H1 (cell line): ENCODE measurements at regions not wholly inside any gene's neighbourhood (a gene's known extent, or its start where the extent isn't known, plus 50 kb on each side); places are given as distances from the start of the nearest gene placed in this dataset.

Experiments
- BCL11A ChIP-seq, 2 experiments: IDR thresholded peaks; one replicate each; pipeline ENCODE4 v1.6.1; 2011; ENCODE audit warnings: low read depth in 2 of 2, low read length in 2 of 2, mild to moderate bottlenecking in 2 of 2
- BRCA1 ChIP-seq: IDR thresholded peaks from 2 replicates; pipeline ENCODE4 v1.6.1; 2012; ENCODE audit warnings: low read depth, low read length, improper control_type of control experiment
- EGR1 ChIP-seq: IDR thresholded peaks from 2 replicates; pipeline ENCODE4 v1.6.1; 2011; ENCODE audit warnings: low read depth, low read length, borderline replicate concordance
- GTF2F1 ChIP-seq: IDR thresholded peaks from 2 replicates; pipeline ENCODE4 v1.6.1; 2012; ENCODE audit warnings: low read depth, low read length, improper control_type of control experiment, borderline replicate concordance
- RBBP5 ChIP-seq: IDR thresholded peaks from 2 replicates; pipeline ENCODE4 v1.7.1; 2012; ENCODE audit warnings: low read depth, mild to moderate bottlenecking, inconsistent platforms, low read length, moderate library complexity, borderline replicate concordance
- SIX5 ChIP-seq: IDR thresholded peaks from 2 replicates; pipeline ENCODE4 v1.6.1; 2011; ENCODE audit warnings: mild to moderate bottlenecking, low read depth, low read length
- SP4 ChIP-seq: IDR thresholded peaks from 2 replicates; pipeline ENCODE4 v1.6.1; 2012; ENCODE audit warnings: low read length, inconsistent platforms
- TF ChIP-seq, protein P1 (sequence below): fragments of 300-600 bp; sonication (generic); IDR thresholded peaks from 2 replicates; pipeline ENCODE4 v1.7.1; 2012; ENCODE audit warnings: low read length, moderate library complexity, mild to moderate bottlenecking, inconsistent platforms; ENCODE audit not compliant: insufficient replicate concordance
- TF ChIP-seq, protein P2 (sequence below): IDR thresholded peaks from 2 replicates; pipeline ENCODE4 v1.6.1; 2011; ENCODE audit warnings: low read depth, mild to moderate bottlenecking, low read length; ENCODE audit not compliant: insufficient read depth

DNA sequence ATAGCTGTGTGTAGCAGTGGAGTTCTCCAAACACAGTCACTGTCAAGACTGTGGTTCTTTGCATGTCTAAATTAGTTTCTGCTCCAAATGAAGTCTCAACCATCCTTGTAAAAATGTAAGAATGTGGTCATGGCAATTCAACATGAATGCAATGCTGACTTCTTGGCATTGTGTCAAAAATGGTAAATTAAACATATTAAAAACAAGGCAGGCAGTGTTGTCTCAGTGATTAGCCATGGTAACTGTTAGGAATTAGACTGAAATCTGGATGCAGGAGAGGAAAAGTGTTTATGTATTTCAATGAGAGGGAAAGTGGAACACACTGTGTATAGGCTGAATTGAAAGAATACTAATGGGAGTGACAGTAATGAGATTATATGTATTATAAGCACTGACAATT is 597.2 kb downstream of the EDEM1 start (continued):
- TF ChIP-seq, protein P1, sequence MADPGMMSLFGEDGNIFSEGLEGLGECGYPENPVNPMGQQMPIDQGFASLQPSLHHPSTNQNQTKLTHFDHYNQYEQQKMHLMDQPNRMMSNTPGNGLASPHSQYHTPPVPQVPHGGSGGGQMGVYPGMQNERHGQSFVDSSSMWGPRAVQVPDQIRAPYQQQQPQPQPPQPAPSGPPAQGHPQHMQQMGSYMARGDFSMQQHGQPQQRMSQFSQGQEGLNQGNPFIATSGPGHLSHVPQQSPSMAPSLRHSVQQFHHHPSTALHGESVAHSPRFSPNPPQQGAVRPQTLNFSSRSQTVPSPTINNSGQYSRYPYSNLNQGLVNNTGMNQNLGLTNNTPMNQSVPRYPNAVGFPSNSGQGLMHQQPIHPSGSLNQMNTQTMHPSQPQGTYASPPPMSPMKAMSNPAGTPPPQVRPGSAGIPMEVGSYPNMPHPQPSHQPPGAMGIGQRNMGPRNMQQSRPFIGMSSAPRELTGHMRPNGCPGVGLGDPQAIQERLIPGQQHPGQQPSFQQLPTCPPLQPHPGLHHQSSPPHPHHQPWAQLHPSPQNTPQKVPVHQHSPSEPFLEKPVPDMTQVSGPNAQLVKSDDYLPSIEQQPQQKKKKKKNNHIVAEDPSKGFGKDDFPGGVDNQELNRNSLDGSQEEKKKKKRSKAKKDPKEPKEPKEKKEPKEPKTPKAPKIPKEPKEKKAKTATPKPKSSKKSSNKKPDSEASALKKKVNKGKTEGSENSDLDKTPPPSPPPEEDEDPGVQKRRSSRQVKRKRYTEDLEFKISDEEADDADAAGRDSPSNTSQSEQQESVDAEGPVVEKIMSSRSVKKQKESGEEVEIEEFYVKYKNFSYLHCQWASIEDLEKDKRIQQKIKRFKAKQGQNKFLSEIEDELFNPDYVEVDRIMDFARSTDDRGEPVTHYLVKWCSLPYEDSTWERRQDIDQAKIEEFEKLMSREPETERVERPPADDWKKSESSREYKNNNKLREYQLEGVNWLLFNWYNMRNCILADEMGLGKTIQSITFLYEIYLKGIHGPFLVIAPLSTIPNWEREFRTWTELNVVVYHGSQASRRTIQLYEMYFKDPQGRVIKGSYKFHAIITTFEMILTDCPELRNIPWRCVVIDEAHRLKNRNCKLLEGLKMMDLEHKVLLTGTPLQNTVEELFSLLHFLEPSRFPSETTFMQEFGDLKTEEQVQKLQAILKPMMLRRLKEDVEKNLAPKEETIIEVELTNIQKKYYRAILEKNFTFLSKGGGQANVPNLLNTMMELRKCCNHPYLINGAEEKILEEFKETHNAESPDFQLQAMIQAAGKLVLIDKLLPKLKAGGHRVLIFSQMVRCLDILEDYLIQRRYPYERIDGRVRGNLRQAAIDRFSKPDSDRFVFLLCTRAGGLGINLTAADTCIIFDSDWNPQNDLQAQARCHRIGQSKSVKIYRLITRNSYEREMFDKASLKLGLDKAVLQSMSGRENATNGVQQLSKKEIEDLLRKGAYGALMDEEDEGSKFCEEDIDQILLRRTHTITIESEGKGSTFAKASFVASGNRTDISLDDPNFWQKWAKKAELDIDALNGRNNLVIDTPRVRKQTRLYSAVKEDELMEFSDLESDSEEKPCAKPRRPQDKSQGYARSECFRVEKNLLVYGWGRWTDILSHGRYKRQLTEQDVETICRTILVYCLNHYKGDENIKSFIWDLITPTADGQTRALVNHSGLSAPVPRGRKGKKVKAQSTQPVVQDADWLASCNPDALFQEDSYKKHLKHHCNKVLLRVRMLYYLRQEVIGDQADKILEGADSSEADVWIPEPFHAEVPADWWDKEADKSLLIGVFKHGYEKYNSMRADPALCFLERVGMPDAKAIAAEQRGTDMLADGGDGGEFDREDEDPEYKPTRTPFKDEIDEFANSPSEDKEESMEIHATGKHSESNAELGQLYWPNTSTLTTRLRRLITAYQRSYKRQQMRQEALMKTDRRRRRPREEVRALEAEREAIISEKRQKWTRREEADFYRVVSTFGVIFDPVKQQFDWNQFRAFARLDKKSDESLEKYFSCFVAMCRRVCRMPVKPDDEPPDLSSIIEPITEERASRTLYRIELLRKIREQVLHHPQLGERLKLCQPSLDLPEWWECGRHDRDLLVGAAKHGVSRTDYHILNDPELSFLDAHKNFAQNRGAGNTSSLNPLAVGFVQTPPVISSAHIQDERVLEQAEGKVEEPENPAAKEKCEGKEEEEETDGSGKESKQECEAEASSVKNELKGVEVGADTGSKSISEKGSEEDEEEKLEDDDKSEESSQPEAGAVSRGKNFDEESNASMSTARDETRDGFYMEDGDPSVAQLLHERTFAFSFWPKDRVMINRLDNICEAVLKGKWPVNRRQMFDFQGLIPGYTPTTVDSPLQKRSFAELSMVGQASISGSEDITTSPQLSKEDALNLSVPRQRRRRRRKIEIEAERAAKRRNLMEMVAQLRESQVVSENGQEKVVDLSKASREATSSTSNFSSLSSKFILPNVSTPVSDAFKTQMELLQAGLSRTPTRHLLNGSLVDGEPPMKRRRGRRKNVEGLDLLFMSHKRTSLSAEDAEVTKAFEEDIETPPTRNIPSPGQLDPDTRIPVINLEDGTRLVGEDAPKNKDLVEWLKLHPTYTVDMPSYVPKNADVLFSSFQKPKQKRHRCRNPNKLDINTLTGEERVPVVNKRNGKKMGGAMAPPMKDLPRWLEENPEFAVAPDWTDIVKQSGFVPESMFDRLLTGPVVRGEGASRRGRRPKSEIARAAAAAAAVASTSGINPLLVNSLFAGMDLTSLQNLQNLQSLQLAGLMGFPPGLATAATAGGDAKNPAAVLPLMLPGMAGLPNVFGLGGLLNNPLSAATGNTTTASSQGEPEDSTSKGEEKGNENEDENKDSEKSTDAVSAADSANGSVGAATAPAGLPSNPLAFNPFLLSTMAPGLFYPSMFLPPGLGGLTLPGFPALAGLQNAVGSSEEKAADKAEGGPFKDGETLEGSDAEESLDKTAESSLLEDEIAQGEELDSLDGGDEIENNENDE: no peak
- TF ChIP-seq RBBP5: no peak
- TF ChIP-seq BRCA1: no peak
- TF ChIP-seq BCL11A (IDR thresholded peaks at IDR 0.05; ENCODE audit: low read depth in 2 of 2, low read length in 2 of 2): no peak
- TF ChIP-seq GTF2F1: no peak
- no peak for TF ChIP-seq SP4
- no peak for TF ChIP-seq SIX5
- TF ChIP-seq, protein P2, sequence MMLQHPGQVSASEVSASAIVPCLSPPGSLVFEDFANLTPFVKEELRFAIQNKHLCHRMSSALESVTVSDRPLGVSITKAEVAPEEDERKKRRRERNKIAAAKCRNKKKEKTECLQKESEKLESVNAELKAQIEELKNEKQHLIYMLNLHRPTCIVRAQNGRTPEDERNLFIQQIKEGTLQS: no peak
- TF ChIP-seq EGR1: no peak
- TF ChIP-seq, all 59 proteins: peak for 0
